ENCODE measurements at regions not wholly inside any gene's neighbourhood (a gene's known extent, or its start where the extent isn't known, plus 50 kb on each side); places are given as distances from the start of the nearest gene placed in this dataset.

- no peak for TF ChIP-seq CTCF (conservative IDR thresholded peaks at IDR 0.05; ENCODE audit: low read depth in 2 of 2)
- TF ChIP-seq ETS1 (IDR thresholded peaks at IDR 0.05), result no peak
- TF ChIP-seq POLR2AphosphoS5 (IDR thresholded peaks at IDR 0.05; ENCODE audit: low read depth), result no peak
Measured at GRCh38 chr16:61480250-61480649, 556.0 kb downstream of the CDH8 start (continued).

GRCh38 chr16:61471737-61472136 lies 564.5 kb downstream of the CDH8 start:
- no peaks in the 10 kb centered on the region for H3K4me1 Mint-ChIP-seq

GRCh38 chr16:61471023-61471422 lies 565.2 kb downstream of the CDH8 start:
- Mint-ChIP-seq H3K9me3 (peaks cover 3% of the 10 kb centered on the region; the same call in 2 of the 3 replicates), H3K4me3 (no peak overlapping the region), H3K4me1 (no peaks in the 10 kb centered on the region), H3K27ac (no peak overlapping the region), H3K36me3 (ENCODE audit: low read depth) (no peaks in the 10 kb centered on the region), H3K27me3 (ENCODE audit: insufficient read depth, low read depth, poor library complexity) (peaks cover 1% of the 10 kb centered on the region)
- H3K4me3 ChIP-seq, result no peak overlapping the region
- no peak overlapping the region for H3K4me2 ChIP-seq
- no peaks in the 10 kb centered on the region for H3K4me1 ChIP-seq (ENCODE audit: insufficient read depth)
- H3K27me3 ChIP-seq (ENCODE audit: insufficient read depth), result no peaks in the 10 kb centered on the region
- H3K36me3 ChIP-seq (ENCODE audit: insufficient read depth), result no peaks in the 10 kb centered on the region
- DNase-seq (ENCODE audit: low spot score) (no peak), ATAC-seq (no peak)
- H4K20me1 ChIP-seq (replicated peaks; ENCODE audit: insufficient read depth), result no peaks in the 10 kb centered on the region
- H3F3A ChIP-seq (replicated peaks; ENCODE audit: low read depth), result no peaks in the 10 kb centered on the region
- no peak overlapping the region for H2AFZ ChIP-seq
- H3K9me2 ChIP-seq (ENCODE audit: insufficient read depth), result no peaks in the 10 kb centered on the region
- no peak overlapping the region for H3K27ac ChIP-seq (ENCODE audit: low read depth)
- no peaks in the 10 kb centered on the region for H3K79me2 ChIP-seq (replicated peaks; ENCODE audit: insufficient read depth)
- TF ChIP-seq REST (IDR thresholded peaks at IDR 0.05; ENCODE audit: unreplicated experiment) (no peak), CTCF (conservative IDR thresholded peaks at IDR 0.05; ENCODE audit: low read depth in 2 of 2) (no peak), ZNF114 (CRISPR knock-in tag; IDR thresholded peaks at IDR 0.05) (no peak)

More at GRCh38 chr16:61471737-61472136, 564.5 kb downstream of the CDH8 start:
- Mint-ChIP-seq H3K4me3 (no peak overlapping the region), H3K36me3 (ENCODE audit: low read depth) (no peaks in the 10 kb centered on the region), H3K9me3 (peaks cover 5% of the 10 kb centered on the region; the same call in 2 of the 3 replicates), H3K27me3 (ENCODE audit: insufficient read depth, low read depth, poor library complexity) (peaks cover 1% of the 10 kb centered on the region), H3K27ac (no peak overlapping the region)
- Histone ChIP-seq H3F3A (replicated peaks; ENCODE audit: low read depth) (no peaks in the 10 kb centered on the region), H3K79me2 (replicated peaks; ENCODE audit: insufficient read depth) (no peaks in the 10 kb centered on the region), H3K27me3 (ENCODE audit: insufficient read depth) (no peaks in the 10 kb centered on the region), H3K4me3 (no peak overlapping the region), H3K9me2 (ENCODE audit: insufficient read depth) (no peaks in the 10 kb centered on the region), H3K36me3 (ENCODE audit: insufficient read depth) (no peaks in the 10 kb centered on the region), H3K27ac (ENCODE audit: low read depth) (no peak overlapping the region), H3K4me2 (no peak overlapping the region), H2AFZ (no peak overlapping the region), H3K4me1 (ENCODE audit: insufficient read depth) (no peaks in the 10 kb centered on the region), H4K20me1 (replicated peaks; ENCODE audit: insufficient read depth) (no peaks in the 10 kb centered on the region)
- TF ChIP-seq ZNF114 (CRISPR knock-in tag; IDR thresholded peaks at IDR 0.05) (no peak), NANOG (IDR thresholded peaks at IDR 0.05; ENCODE audit: borderline replicate concordance) (no peak), CTCF (conservative IDR thresholded peaks at IDR 0.05; ENCODE audit: low read depth in 2 of 2) (peak; percentile 12 to 15; a peak in 1 of 4 replicates), POLR2AphosphoS5 (IDR thresholded peaks at IDR 0.05; ENCODE audit: low read depth) (no peak), EZH2phosphoT487 (IDR thresholded peaks at IDR 0.05; ENCODE audit: unreplicated experiment) (no peak)
- ATAC-seq (peak; percentile 70), DNase-seq (ENCODE audit: low spot score) (peak; percentile 7)
